ENCODE measurements at regions not wholly inside any gene's neighbourhood (a gene's known extent, or its start where the extent isn't known, plus 50 kb on each side); places are given as distances from the start of the nearest gene placed in this dataset.

DNA sequence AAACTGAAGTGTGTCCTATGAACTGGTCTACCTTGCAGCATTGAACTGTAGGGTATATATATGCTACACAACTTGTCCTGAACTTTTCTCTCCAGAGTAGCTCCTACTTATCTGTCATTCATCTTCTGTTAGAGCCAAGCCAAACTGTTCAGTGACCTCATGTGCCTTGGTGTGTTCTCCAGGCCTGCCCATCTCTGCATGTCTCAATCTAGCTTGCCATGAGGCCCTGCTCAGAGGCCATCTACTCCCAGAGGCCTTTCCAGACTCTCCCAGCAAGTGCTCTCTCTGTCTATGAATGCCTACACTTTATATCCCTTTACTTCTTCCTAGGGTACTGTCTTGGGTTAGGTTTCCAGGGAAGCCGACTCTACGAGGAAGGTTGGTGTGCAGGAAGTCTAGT, 99.8 kb upstream of the MTPN start:
- TF ChIP-seq, protein P1, sequence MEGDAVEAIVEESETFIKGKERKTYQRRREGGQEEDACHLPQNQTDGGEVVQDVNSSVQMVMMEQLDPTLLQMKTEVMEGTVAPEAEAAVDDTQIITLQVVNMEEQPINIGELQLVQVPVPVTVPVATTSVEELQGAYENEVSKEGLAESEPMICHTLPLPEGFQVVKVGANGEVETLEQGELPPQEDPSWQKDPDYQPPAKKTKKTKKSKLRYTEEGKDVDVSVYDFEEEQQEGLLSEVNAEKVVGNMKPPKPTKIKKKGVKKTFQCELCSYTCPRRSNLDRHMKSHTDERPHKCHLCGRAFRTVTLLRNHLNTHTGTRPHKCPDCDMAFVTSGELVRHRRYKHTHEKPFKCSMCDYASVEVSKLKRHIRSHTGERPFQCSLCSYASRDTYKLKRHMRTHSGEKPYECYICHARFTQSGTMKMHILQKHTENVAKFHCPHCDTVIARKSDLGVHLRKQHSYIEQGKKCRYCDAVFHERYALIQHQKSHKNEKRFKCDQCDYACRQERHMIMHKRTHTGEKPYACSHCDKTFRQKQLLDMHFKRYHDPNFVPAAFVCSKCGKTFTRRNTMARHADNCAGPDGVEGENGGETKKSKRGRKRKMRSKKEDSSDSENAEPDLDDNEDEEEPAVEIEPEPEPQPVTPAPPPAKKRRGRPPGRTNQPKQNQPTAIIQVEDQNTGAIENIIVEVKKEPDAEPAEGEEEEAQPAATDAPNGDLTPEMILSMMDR (conservative IDR thresholded peaks at IDR 0.05), result no peak
- TF ChIP-seq ZFX (IDR thresholded peaks at IDR 0.05), result no peak

Data from C4-2B (cell line).